CD14-positive monocyte (primary cell): ENCODE measurements at regions not wholly inside any gene's neighbourhood (a gene's known extent, or its start where the extent isn't known, plus 50 kb on each side); places are given as distances from the start of the nearest gene placed in this dataset.

Experiments
- DNase-seq, 3 donors: peaks; one replicate each; pipeline ENCODE4 v3.0.0-alpha.2; 2011 to 2022
- H2AFZ ChIP-seq: 2 replicates; pipeline ENCODE4 v1.6.0; 2012; ENCODE audit warnings: mild to moderate bottlenecking, low read depth, low read length, inconsistent platforms; ENCODE audit not compliant: insufficient read depth, poor library complexity, severe bottlenecking
- H3K27ac ChIP-seq, 2 donors: 1 replicate in 1 of 2; 2 replicates in 1 of 2; pipeline ENCODE4 v1.5.1; 2012 to 2013; ENCODE audit warnings: low read length in 2 of 2, control low read depth in 1 of 2, inconsistent platforms in 1 of 2, low read depth in 1 of 2, mild to moderate bottlenecking in 1 of 2
- H3K27me3 ChIP-seq, 2 donors: one replicate each; pipeline versions ENCODE4 v1.6.0 to v1.6.1; 2011 to 2013; ENCODE audit warnings: low read length in 2 of 2; ENCODE audit not compliant: control insufficient read depth in 2 of 2, insufficient read depth in 2 of 2
- H3K36me3 ChIP-seq, 2 donors: replicated peaks in 1 of 2; 1 replicate in 1 of 2; 2 replicates in 1 of 2; pipeline versions ENCODE4 v1.5.1 to v1.6.1; 2012 to 2013; ENCODE audit warnings: low read length in 2 of 2, control low read depth in 1 of 2, inconsistent platforms in 1 of 2, mild to moderate bottlenecking in 1 of 2; ENCODE audit not compliant: insufficient read depth in 2 of 2, control insufficient read depth in 1 of 2
- H3K4me1 ChIP-seq, 2 donors: 1 replicate in 1 of 2; 2 replicates in 1 of 2; pipeline versions ENCODE4 v1.5.1 to v1.6.1; 2012 to 2013; ENCODE audit warnings: low read length in 2 of 2, control low read depth in 1 of 2, inconsistent platforms in 1 of 2, mild to moderate bottlenecking in 1 of 2, moderate library complexity in 1 of 2; ENCODE audit not compliant: insufficient read depth in 2 of 2, control insufficient read depth in 1 of 2
- H3K4me2 ChIP-seq: replicated peaks from 2 replicates; pipeline ENCODE3; 2012; ENCODE audit warnings: low read length, moderate library complexity, mild to moderate bottlenecking; ENCODE audit not compliant: poor library complexity, severe bottlenecking; ENCODE audit errors: extremely low read depth
- H3K4me3 ChIP-seq, 3 experiments: fragments of 200-600 bp in 1 of 3; sonication (generic) in 1 of 3; replicated peaks in 1 of 3; 1 replicate in 2 of 3; 2 replicates in 1 of 3; pipeline ENCODE4 v1.5.1; 2011 to 2013; ENCODE audit warnings: low read length in 3 of 3, mild to moderate bottlenecking in 3 of 3, control low read depth in 2 of 3, low read depth in 2 of 3, inconsistent platforms in 1 of 3, moderate library complexity in 1 of 3
- H3K79me2 ChIP-seq: 2 replicates; pipeline ENCODE4 v1.6.0; 2012; ENCODE audit warnings: mild to moderate bottlenecking, control low read depth, inconsistent platforms, low read length, moderate library complexity; ENCODE audit not compliant: insufficient read depth
- H3K9ac ChIP-seq: 2 replicates; pipeline ENCODE4 v1.6.0; 2017; ENCODE audit warnings: low read length, mild to moderate bottlenecking; ENCODE audit not compliant: insufficient read depth, poor library complexity, severe bottlenecking
- H3K9me3 ChIP-seq, 2 donors: replicated peaks in 1 of 2; 1 replicate in 1 of 2; 2 replicates in 1 of 2; pipeline versions ENCODE4 v1.5.1 to v1.6.1; 2012 to 2013; ENCODE audit warnings: low read length in 2 of 2, control low read depth in 1 of 2; ENCODE audit not compliant: control insufficient read depth in 1 of 2, insufficient read depth in 1 of 2
- H4K20me1 ChIP-seq: 2 replicates; pipeline ENCODE4 v1.6.0; 2012; ENCODE audit warnings: mild to moderate bottlenecking, low read length, control low read depth, moderate library complexity; ENCODE audit not compliant: insufficient read depth
- H3K27ac Mint-ChIP-seq, 7 donors: one replicate each; pipeline ENCODE4 v1.8.0; 2020; ENCODE audit warnings: mild to moderate bottlenecking in 7 of 7, mixed read lengths in 7 of 7, moderate library complexity in 6 of 7, inconsistent platforms in 2 of 7
- H3K27me3 Mint-ChIP-seq, 3 donors: one replicate each; pipeline ENCODE4 v1.8.0; 2021 to 2022; ENCODE audit warnings: low read depth in 3 of 3, mild to moderate bottlenecking in 3 of 3, mixed read lengths in 3 of 3, moderate library complexity in 3 of 3, inconsistent platforms in 1 of 3
- H3K36me3 Mint-ChIP-seq, 2 donors: one replicate each; pipeline ENCODE4 v1.8.0; 2020; ENCODE audit warnings: mixed read lengths in 2 of 2, inconsistent platforms in 1 of 2, mild to moderate bottlenecking in 1 of 2
- H3K4me1 Mint-ChIP-seq: one replicate; pipeline ENCODE4 v1.8.0; 2020; ENCODE audit warnings: mild to moderate bottlenecking, mixed read lengths
- H3K4me3 Mint-ChIP-seq, 2 donors: one replicate each; pipeline ENCODE4 v1.8.0; 2020; ENCODE audit warnings: mild to moderate bottlenecking in 2 of 2, mixed read lengths in 2 of 2, moderate library complexity in 1 of 2
- H3K9me3 Mint-ChIP-seq, 7 donors: one replicate each; pipeline ENCODE4 v1.8.0; 2020 to 2022; ENCODE audit warnings: mixed read lengths in 7 of 7, mild to moderate bottlenecking in 6 of 7, moderate library complexity in 6 of 7, inconsistent platforms in 2 of 7
- CTCF ChIP-seq: fragments of 200-600 bp; IDR thresholded peaks from one replicate; pipeline ENCODE4 v1.8.0; 2022; ENCODE audit warnings: antibody characterized with exemption, mild to moderate bottlenecking
- WGBS: methylation state at CpG from one replicate; pipeline ENCODE4 v1.1.5; 2013; ENCODE audit warnings: missing lambda C conversion rate; ENCODE audit not compliant: insufficient coverage; 5-methylcytosine and 5-hydroxymethylcytosine counted together
- intact Hi-C, 2 donors: fragments of 100-400 bp; cut with micrococcal nuclease; formaldehyde crosslinking; loops; one replicate each; pipeline versions ENCODE4 v1.15.0 to v1.15.1; 2023

- no peak overlapping the region for H2AFZ ChIP-seq
- no peaks in the 10 kb centered on the region for H3K36me3 ChIP-seq
- H3K4me2 ChIP-seq, result no peak overlapping the region
- no CpG with 5 or more reads among the region's 1 CpG for WGBS
- H3K9ac ChIP-seq, result no peak overlapping the region
- DNase-seq, result no peak
- H3K79me2 ChIP-seq, result no peaks in the 10 kb centered on the region
- H3K36me3 Mint-ChIP-seq, result no peaks in the 10 kb centered on the region
- no peak for TF ChIP-seq CTCF
- H4K20me1 ChIP-seq, result no peaks in the 10 kb centered on the region
- intact Hi-C loops, result no loop called here
- H3K27me3 ChIP-seq, result no peaks in the 10 kb centered on the region
- H3K9me3 ChIP-seq, result no peaks in the 10 kb centered on the region
- no peak overlapping the region for H3K27ac Mint-ChIP-seq
- H3K27me3 Mint-ChIP-seq, result no peaks in the 10 kb centered on the region
- H3K4me3 Mint-ChIP-seq, result no peak overlapping the region
- H3K4me1 Mint-ChIP-seq, result no peaks in the 10 kb centered on the region
- H3K27ac ChIP-seq, result no peak overlapping the region
- no peaks in the 10 kb centered on the region for H3K9me3 Mint-ChIP-seq
- no peak overlapping the region for H3K4me3 ChIP-seq
- no peaks in the 10 kb centered on the region for H3K4me1 ChIP-seq
Observed at GRCh38 chr2:146666340-146666739, 1178.5 kb upstream of the ACVR2A start.

GRCh38 chr2:146665800-146666199 lies 1179.0 kb upstream of the ACVR2A start:
- Mint-ChIP-seq H3K4me1 (no peaks in the 10 kb centered on the region), H3K36me3 (no peaks in the 10 kb centered on the region), H3K4me3 (no peak overlapping the region), H3K9me3 (no peaks in the 10 kb centered on the region), H3K27me3 (no peaks in the 10 kb centered on the region), H3K27ac (no peak overlapping the region)
- DNase-seq, result no peak
- Histone ChIP-seq H3K79me2 (no peaks in the 10 kb centered on the region), H4K20me1 (no peaks in the 10 kb centered on the region), H3K27me3 (no peaks in the 10 kb centered on the region), H3K36me3 (no peaks in the 10 kb centered on the region), H3K4me3 (no peak overlapping the region), H3K4me2 (no peak overlapping the region), H2AFZ (no peak overlapping the region), H3K9ac (no peak overlapping the region), H3K27ac (no peak overlapping the region), H3K4me1 (no peaks in the 10 kb centered on the region), H3K9me3 (no peaks in the 10 kb centered on the region)
- no peak for TF ChIP-seq CTCF
- intact Hi-C loops, result no loop called here
